ENCODE measurements at regions not wholly inside any gene's neighbourhood (a gene's known extent, or its start where the extent isn't known, plus 50 kb on each side); places are given as distances from the start of the nearest gene placed in this dataset.

DNA sequence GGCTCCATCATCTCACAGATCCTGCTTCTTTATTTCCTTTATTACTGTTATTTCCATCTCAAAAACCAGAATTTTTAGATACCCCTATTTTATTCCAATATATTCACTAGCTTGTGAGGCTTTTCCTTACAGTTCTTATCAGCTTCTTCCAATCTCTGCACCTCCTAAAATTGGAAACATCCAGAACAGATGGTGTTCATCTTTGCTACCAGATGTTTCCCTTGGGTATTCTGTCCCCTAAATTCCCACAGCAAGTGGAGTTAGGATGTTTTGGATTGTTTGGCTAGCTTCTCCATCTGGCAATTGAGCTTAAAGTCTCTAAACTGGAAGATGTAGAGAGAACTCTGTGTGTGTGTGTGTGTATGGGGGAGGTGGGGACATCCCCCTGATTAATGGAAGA lies 580.4 kb downstream of the DTWD2 start:
- TF ChIP-seq POLR2A (IDR thresholded peaks at IDR 0.05; ENCODE audit: low read length) (no peak), GATA1 (IDR thresholded peaks at IDR 0.05; ENCODE audit: low read depth, low read length) (no peak)
